ENCODE measurements at regions not wholly inside any gene's neighbourhood (a gene's known extent, or its start where the extent isn't known, plus 50 kb on each side); places are given as distances from the start of the nearest gene placed in this dataset.

- Histone ChIP-seq H3K27me3 (no peaks in the 10 kb centered on the region), H3K4me3 (no peak overlapping the region), H3K27ac (no peak overlapping the region), H3K36me3 (no peaks in the 10 kb centered on the region), H3K4me1 (no peaks in the 10 kb centered on the region), H3K9me3 (no peaks in the 10 kb centered on the region)
- intact Hi-C loops (cut with DNase I), result no loop called here
- DNase-seq (ENCODE audit: extremely low spot score in 2 of 2), result no peak
- TF ChIP-seq CTCF (IDR thresholded peaks at IDR 0.05) (no peak), POLR2AphosphoS5 (IDR thresholded peaks at IDR 0.05; ENCODE audit: insufficient read depth in 1 of 2, low read depth in 1 of 2) (no peak), POLR2A (IDR thresholded peaks at IDR 0.05) (no peak)
These were observed 111.7 kb upstream of the RPS6KA3 start for GRCh38 chrX:20378233-20378920.

- no peak for DNase-seq (ENCODE audit: extremely low spot score in 2 of 2)
- Histone ChIP-seq H3K27me3 (no peaks in the 10 kb centered on the region), H3K9me3 (no peaks in the 10 kb centered on the region), H3K27ac (no peak overlapping the region), H3K4me3 (no peak overlapping the region), H3K4me1 (no peaks in the 10 kb centered on the region), H3K36me3 (no peaks in the 10 kb centered on the region)
- TF ChIP-seq POLR2A (IDR thresholded peaks at IDR 0.05) (no peak), POLR2AphosphoS5 (IDR thresholded peaks at IDR 0.05; ENCODE audit: insufficient read depth in 1 of 2, low read depth in 1 of 2) (no peak), CTCF (IDR thresholded peaks at IDR 0.05) (no peak)
- intact Hi-C loops (cut with DNase I), result no loop called here
These were observed 108.3 kb upstream of the RPS6KA3 start for GRCh38 chrX:20374900-20375438.

GRCh38 chrX:20374450-20374849, 107.7 kb upstream of the RPS6KA3 start:
- no peak for DNase-seq (ENCODE audit: extremely low spot score in 2 of 2)
- no peak overlapping the region for H3K4me3 ChIP-seq
- intact Hi-C loops (cut with DNase I), result no loop called here
- no peaks in the 10 kb centered on the region for H3K36me3 ChIP-seq
- TF ChIP-seq POLR2A (IDR thresholded peaks at IDR 0.05) (no peak), CTCF (IDR thresholded peaks at IDR 0.05) (no peak), POLR2AphosphoS5 (IDR thresholded peaks at IDR 0.05; ENCODE audit: insufficient read depth in 1 of 2, low read depth in 1 of 2) (no peak)
- H3K4me1 ChIP-seq, result no peaks in the 10 kb centered on the region
- no peaks in the 10 kb centered on the region for H3K9me3 ChIP-seq
- no peaks in the 10 kb centered on the region for H3K27me3 ChIP-seq
- no peak overlapping the region for H3K27ac ChIP-seq

- H3K4me3 ChIP-seq, result no peak overlapping the region
- intact Hi-C loops (cut with DNase I), result no loop called here
- H3K9me3 ChIP-seq, result no peaks in the 10 kb centered on the region
- H3K4me1 ChIP-seq, result no peaks in the 10 kb centered on the region
- H3K27me3 ChIP-seq, result no peaks in the 10 kb centered on the region
- H3K27ac ChIP-seq, result no peak overlapping the region
- TF ChIP-seq POLR2A (IDR thresholded peaks at IDR 0.05) (no peak), POLR2AphosphoS5 (IDR thresholded peaks at IDR 0.05; ENCODE audit: insufficient read depth in 1 of 2, low read depth in 1 of 2) (no peak), CTCF (IDR thresholded peaks at IDR 0.05) (no peak)
- no peak for DNase-seq (ENCODE audit: extremely low spot score in 2 of 2)
- no peaks in the 10 kb centered on the region for H3K36me3 ChIP-seq
These were observed 106.4 kb upstream of the RPS6KA3 start for GRCh38 chrX:20373063-20373462.

- Histone ChIP-seq H3K27ac (no peak overlapping the region), H3K9me3 (no peaks in the 10 kb centered on the region), H3K27me3 (no peaks in the 10 kb centered on the region), H3K4me3 (no peak overlapping the region), H3K36me3 (no peaks in the 10 kb centered on the region), H3K4me1 (no peaks in the 10 kb centered on the region)
- no peak for DNase-seq (ENCODE audit: extremely low spot score in 2 of 2)
- intact Hi-C loops (cut with DNase I), result no loop called here
- TF ChIP-seq POLR2AphosphoS5 (IDR thresholded peaks at IDR 0.05; ENCODE audit: insufficient read depth in 1 of 2, low read depth in 1 of 2) (no peak), CTCF (IDR thresholded peaks at IDR 0.05) (no peak), POLR2A (IDR thresholded peaks at IDR 0.05) (no peak)
These were observed 105.8 kb upstream of the RPS6KA3 start for GRCh38 chrX:20372533-20372932.
